ENCODE measurements at regions not wholly inside any gene's neighbourhood (a gene's known extent, or its start where the extent isn't known, plus 50 kb on each side); places are given as distances from the start of the nearest gene placed in this dataset.

GRCh38 chr3:95437409-95437808 lies 1374.5 kb downstream of the NSUN3 start:
- TF ChIP-seq CTCF (IDR thresholded peaks at IDR 0.05) (no peak), POLR2A (IDR thresholded peaks at IDR 0.05) (no peak)
